Lower leg skin (tissue), 4 donors: ENCODE measurements at regions not wholly inside any gene's neighbourhood (a gene's known extent, or its start where the extent isn't known, plus 50 kb on each side); places are given as distances from the start of the nearest gene placed in this dataset.

Source experiments
- DNase-seq, 2 donors: peaks; one replicate each; pipeline ENCODE4 v3.0.0-alpha.2; 2019; ENCODE audit warnings: low spot score in 2 of 2
- H3K4me3 ChIP-seq: fragments of 200-600 bp; sonication (generic); 2 replicates; pipeline ENCODE4 v1.5.1; 2017; ENCODE audit warnings: mild to moderate bottlenecking, low read depth; ENCODE audit not compliant: poor library complexity, severe bottlenecking
- CTCF ChIP-seq, 3 donors: fragments of 450-650 bp; IDR thresholded peaks; one replicate each; pipeline ENCODE4 v1.5.1; 2016; ENCODE audit warnings: antibody characterized with exemption in 3 of 3, mild to moderate bottlenecking in 3 of 3, moderate library complexity in 2 of 3
- POLR2A ChIP-seq, 2 donors: fragments of 450-650 bp; IDR thresholded peaks; one replicate each; pipeline ENCODE4 v1.6.1; 2016 to 2017; ENCODE audit warnings: antibody characterized with exemption in 2 of 2, mild to moderate bottlenecking in 1 of 2, moderate library complexity in 1 of 2
- WGBS, 2 donors: methylation state at CpG; one replicate each; pipeline ENCODE4 v1.1.5; 2018; 5-methylcytosine and 5-hydroxymethylcytosine counted together
- intact Hi-C: fragments of 100-400 bp; cut with DNase I; formaldehyde crosslinking; loops from one replicate; pipeline ENCODE4 v1.15.0; 2023; ENCODE audit warnings: low total_unique reads

DNA sequence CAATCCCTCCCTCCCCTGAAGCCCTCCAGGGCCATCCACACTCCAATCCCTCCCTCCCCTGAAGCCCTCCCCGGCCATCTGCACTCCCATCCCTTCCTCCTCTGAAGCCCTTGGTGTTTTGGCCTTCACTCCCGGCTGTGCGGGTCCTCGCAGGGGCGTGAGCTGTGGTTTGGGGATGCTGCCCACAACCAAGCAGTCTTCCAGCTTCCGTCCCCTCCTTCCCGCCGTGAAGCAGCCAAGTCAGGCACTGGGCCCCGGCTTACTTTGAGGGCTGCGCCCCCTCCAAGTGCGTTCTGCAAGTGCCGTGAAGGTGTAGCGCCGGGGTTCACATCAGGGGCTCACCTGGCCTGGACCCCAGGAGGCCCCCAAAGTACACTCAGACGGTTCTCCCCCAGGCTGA is 335.9 kb downstream of the BRD1 start:
- intact Hi-C loops: no loop called here
- H3K4me3 ChIP-seq: no peak overlapping the region
- DNase-seq: no peak
- 72 to 87% methylated on average over 15 of the region's 15 CpGs for WGBS, 2 donors
- TF ChIP-seq CTCF (IDR thresholded peaks at IDR 0.05): no peak
- TF ChIP-seq POLR2A (IDR thresholded peaks at IDR 0.05): no peak

DNA sequence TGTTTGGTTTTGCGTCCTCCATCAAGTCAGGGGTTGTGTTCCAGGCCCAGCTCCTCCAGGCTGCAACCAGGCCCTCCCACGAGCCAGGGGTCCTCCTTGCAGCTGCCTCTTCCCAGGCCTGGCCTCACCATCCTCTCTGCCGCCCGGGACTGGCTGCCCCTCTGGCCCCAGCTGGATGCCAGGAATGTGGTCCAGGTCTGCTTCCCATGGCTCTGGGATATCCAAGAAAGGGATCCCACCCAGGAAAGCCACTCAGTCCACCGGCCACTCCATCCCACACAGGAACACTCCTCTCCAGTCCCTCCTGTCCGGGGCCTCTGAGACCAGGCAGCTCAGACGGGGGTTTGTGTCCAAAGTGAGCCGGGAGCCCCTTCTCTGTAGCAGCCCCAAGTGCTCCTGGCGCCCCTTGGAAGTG is 336.4 kb downstream of the BRD1 start:
- TF ChIP-seq POLR2A (IDR thresholded peaks at IDR 0.05): no peak
- TF ChIP-seq CTCF (IDR thresholded peaks at IDR 0.05): no peak
- no peak overlapping the region for H3K4me3 ChIP-seq
- intact Hi-C loops: no loop called here
- DNase-seq: no peak
- 76 to 95% methylated on average over 9 of the region's 9 CpGs for WGBS, 2 donors

- WGBS, 2 donors: 90 to 97% methylated on average over 18 of the region's 18 CpGs
- no peak for DNase-seq
- TF ChIP-seq POLR2A (IDR thresholded peaks at IDR 0.05) (no peak), CTCF (IDR thresholded peaks at IDR 0.05) (no peak)
- no peak overlapping the region for H3K4me3 ChIP-seq
- intact Hi-C loops: no loop called here
Observed at GRCh38 chr22:49490692-49491091, 337.0 kb downstream of the BRD1 start.

DNA sequence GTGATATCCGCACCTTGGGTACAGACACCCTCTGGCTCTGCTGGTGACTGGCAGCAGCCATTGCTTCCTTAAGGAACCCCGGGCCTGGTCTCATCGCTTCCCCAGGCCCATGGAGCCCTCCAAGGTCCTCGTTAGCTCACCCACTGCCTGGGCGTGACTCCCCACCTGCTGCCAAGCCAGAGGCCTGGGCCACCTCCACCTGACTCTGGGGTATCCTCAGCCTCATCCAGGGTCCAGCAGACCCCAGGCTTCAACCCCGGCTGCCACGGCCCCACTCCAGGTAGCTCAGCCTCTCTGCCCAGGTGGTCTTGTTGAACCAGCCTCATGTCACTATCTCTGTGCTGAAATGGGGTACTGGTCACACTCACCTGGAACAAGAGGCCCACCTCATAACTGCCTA is 337.9 kb downstream of the BRD1 start:
- DNase-seq: no peak
- 90 to 95% methylated on average over 7 of the region's 7 CpGs for WGBS, 2 donors
- intact Hi-C loops: no loop called here

DNA sequence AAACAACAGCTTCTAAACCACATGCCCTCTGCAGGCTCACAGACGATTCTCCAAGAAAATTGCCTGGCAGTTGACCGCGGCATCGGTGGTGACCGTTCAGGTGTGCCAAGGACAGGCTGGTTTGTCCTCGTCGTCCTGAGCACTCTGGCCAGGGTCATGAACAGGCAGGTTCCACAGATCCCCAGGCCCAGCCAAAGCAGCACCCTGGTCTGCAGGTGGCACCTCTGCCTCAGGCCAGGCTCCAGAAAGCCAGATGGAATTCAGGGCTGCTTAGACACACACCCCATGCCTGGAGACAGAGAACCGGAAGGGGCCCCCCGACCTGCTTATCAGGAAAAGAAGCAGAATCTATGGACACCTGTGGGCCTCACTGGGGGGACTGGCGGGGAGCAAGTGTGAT is 338.7 kb downstream of the BRD1 start:
- 61 to 65% methylated on average over 10 of the region's 10 CpGs for WGBS, 2 donors
- intact Hi-C loops: no loop called here

More for the DNA sequence above, 337.9 kb downstream of the BRD1 start:
- no peak for TF ChIP-seq POLR2A (IDR thresholded peaks at IDR 0.05)
- no peak for TF ChIP-seq CTCF (IDR thresholded peaks at IDR 0.05)
- H3K4me3 ChIP-seq: no peak overlapping the region

More for the DNA sequence above, 338.7 kb downstream of the BRD1 start:
- no peak for TF ChIP-seq CTCF (IDR thresholded peaks at IDR 0.05)
- TF ChIP-seq POLR2A (IDR thresholded peaks at IDR 0.05): no peak
- no peak overlapping the region for H3K4me3 ChIP-seq
- DNase-seq: no peak
